ENCODE measurements at regions not wholly inside any gene's neighbourhood (a gene's known extent, or its start where the extent isn't known, plus 50 kb on each side); places are given as distances from the start of the nearest gene placed in this dataset.

GRCh38 chr11:60592601-60593000 lies 77.4 kb downstream of the MS4A13 start:
- no peaks in the 10 kb centered on the region for H3K36me3 Mint-ChIP-seq (ENCODE audit: insufficient read depth, unreplicated experiment)
- BruUV-seq (replicated peaks): no TSS peak
- H3K4me1 Mint-ChIP-seq (ENCODE audit: low read depth, unreplicated experiment): no peaks in the 10 kb centered on the region
- CTCF ChIA-PET: no interaction called here
- DNase-seq: no peak
- H3K27ac Mint-ChIP-seq (ENCODE audit: unreplicated experiment): no peak overlapping the region
- H3K4me3 Mint-ChIP-seq (ENCODE audit: low read depth, unreplicated experiment): no peak overlapping the region
- no peaks in the 10 kb centered on the region for H3K9me3 Mint-ChIP-seq (ENCODE audit: low read depth, unreplicated experiment)
- intact Hi-C loops (cut with micrococcal nuclease; ENCODE audit: unreplicated experiment): no loop called here
- H3K27me3 Mint-ChIP-seq (ENCODE audit: unreplicated experiment): no peaks in the 10 kb centered on the region
- TF ChIP-seq, protein P1, sequence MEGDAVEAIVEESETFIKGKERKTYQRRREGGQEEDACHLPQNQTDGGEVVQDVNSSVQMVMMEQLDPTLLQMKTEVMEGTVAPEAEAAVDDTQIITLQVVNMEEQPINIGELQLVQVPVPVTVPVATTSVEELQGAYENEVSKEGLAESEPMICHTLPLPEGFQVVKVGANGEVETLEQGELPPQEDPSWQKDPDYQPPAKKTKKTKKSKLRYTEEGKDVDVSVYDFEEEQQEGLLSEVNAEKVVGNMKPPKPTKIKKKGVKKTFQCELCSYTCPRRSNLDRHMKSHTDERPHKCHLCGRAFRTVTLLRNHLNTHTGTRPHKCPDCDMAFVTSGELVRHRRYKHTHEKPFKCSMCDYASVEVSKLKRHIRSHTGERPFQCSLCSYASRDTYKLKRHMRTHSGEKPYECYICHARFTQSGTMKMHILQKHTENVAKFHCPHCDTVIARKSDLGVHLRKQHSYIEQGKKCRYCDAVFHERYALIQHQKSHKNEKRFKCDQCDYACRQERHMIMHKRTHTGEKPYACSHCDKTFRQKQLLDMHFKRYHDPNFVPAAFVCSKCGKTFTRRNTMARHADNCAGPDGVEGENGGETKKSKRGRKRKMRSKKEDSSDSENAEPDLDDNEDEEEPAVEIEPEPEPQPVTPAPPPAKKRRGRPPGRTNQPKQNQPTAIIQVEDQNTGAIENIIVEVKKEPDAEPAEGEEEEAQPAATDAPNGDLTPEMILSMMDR (IDR thresholded peaks at IDR 0.05; ENCODE audit: unreplicated experiment): no peak

DNA sequence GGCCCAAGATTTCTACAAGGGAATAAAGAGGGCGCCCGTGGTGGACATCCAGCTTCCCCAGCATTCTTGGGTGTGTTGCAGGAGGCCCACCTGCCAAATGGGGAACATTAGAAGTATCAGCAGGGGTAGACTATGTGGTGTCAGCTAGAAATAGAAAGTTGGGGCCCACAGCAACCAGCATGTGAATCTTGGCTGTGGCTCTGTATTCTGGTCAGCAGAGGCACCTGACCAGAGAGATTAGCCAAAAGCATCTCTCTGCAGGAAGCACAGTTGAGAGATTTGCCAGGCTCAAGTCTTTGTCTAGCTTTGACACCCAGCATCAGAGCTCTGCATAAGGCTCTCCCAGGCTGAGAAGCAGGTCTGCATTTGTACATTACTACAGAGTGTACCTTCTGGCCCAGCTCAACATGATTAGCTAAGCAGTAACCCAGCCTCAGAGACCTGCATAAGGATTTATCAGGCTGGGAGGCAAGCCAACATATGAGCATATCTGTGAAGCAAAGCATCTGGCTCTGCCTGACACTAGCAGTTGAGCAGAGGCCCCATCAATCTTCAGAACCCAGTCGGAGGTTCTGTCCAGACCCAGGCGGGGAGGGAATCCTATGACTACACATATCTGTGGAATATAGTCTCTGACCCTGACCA lies 79.9 kb downstream of the MS4A13 start:
- Mint-ChIP-seq H3K36me3 (ENCODE audit: insufficient read depth, unreplicated experiment) (no peaks in the 10 kb centered on the region), H3K4me1 (ENCODE audit: low read depth, unreplicated experiment) (no peaks in the 10 kb centered on the region), H3K4me3 (ENCODE audit: low read depth, unreplicated experiment) (no peak overlapping the region), H3K27ac (ENCODE audit: unreplicated experiment) (no peak overlapping the region), H3K9me3 (ENCODE audit: low read depth, unreplicated experiment) (no peaks in the 10 kb centered on the region), H3K27me3 (ENCODE audit: unreplicated experiment) (no peaks in the 10 kb centered on the region)
- BruUV-seq (replicated peaks): no TSS peak
- CTCF ChIA-PET: interaction anchor here (0.7 kb wide), 1 partner anchor 65 kb away, joined by 6 read pairs; no protein-coding TSS in a partner anchor
- DNase-seq: no peak
- TF ChIP-seq, protein P1 (IDR thresholded peaks at IDR 0.05; ENCODE audit: unreplicated experiment): no peak
- intact Hi-C loops (cut with micrococcal nuclease; ENCODE audit: unreplicated experiment): no loop called here

DNA sequence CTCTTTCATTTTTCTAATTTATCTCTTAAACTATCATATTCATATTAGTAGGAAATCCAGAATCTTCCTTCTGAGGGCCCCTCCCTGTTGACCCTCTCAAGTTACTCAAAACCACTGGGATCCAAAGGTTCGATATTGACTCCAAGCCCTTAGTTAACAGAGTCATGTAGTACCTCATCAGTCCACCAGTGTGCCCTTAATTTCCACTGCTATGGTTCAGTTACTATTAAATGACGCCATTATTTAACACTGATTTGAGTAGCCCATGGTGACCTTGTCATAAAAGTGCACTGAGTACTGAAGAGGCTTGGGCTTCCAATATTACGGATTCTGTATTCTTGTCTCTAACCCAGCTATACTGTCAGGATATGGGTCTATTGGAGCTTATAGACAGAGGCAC lies 91.9 kb upstream of the MS4A8 start:
- Mint-ChIP-seq H3K4me3 (ENCODE audit: low read depth, unreplicated experiment) (no peak overlapping the region), H3K27ac (ENCODE audit: unreplicated experiment) (no peak overlapping the region), H3K27me3 (ENCODE audit: unreplicated experiment) (peaks cover 7% of the 10 kb centered on the region), H3K9me3 (ENCODE audit: low read depth, unreplicated experiment) (no peaks in the 10 kb centered on the region), H3K36me3 (ENCODE audit: insufficient read depth, unreplicated experiment) (no peaks in the 10 kb centered on the region), H3K4me1 (ENCODE audit: low read depth, unreplicated experiment) (no peaks in the 10 kb centered on the region)
- intact Hi-C loops (cut with micrococcal nuclease; ENCODE audit: unreplicated experiment): no loop called here
- CTCF ChIA-PET: no interaction called here
- DNase-seq: no peak
- TF ChIP-seq, protein P1 (IDR thresholded peaks at IDR 0.05; ENCODE audit: unreplicated experiment): no peak
- BruUV-seq (replicated peaks): no TSS peak

GRCh38 chr11:60609632-60610031 lies 89.8 kb upstream of the MS4A8 start:
- TF ChIP-seq, protein P1 (IDR thresholded peaks at IDR 0.05; ENCODE audit: unreplicated experiment): no peak
- H3K36me3 Mint-ChIP-seq (ENCODE audit: insufficient read depth, unreplicated experiment): no peaks in the 10 kb centered on the region
- H3K27ac Mint-ChIP-seq (ENCODE audit: unreplicated experiment): no peak overlapping the region
- no peak overlapping the region for H3K4me3 Mint-ChIP-seq (ENCODE audit: low read depth, unreplicated experiment)
- no peak for DNase-seq
- CTCF ChIA-PET: interaction anchor here (0.6 kb wide), 1 partner anchor 191 kb away, joined by 3 read pairs; no protein-coding TSS in a partner anchor
- no TSS peak for BruUV-seq (replicated peaks)
- H3K27me3 Mint-ChIP-seq (ENCODE audit: unreplicated experiment): peaks cover 14% of the 10 kb centered on the region
- H3K4me1 Mint-ChIP-seq (ENCODE audit: low read depth, unreplicated experiment): no peaks in the 10 kb centered on the region
- intact Hi-C loops (cut with micrococcal nuclease; ENCODE audit: unreplicated experiment): no loop called here
- H3K9me3 Mint-ChIP-seq (ENCODE audit: low read depth, unreplicated experiment): no peaks in the 10 kb centered on the region

Measured in Calu3 (cell line).